HG03457 (cell line): ENCODE measurements at regions not wholly inside any gene's neighbourhood (a gene's known extent, or its start where the extent isn't known, plus 50 kb on each side); places are given as distances from the start of the nearest gene placed in this dataset.
"Not testable (repeated sequence)": the region's sequence is repeated elsewhere in the genome, so short reads cannot be mapped to it uniquely, and the experiment has no call there.

Source experiments
- ATAC-seq: cut with Tn5 transposase; IDR thresholded peaks from one replicate; pipeline ENCODE4 v1.9.1; 2021; ENCODE audit warnings: moderate number of reproducible peaks; ENCODE audit not compliant: unreplicated experiment

GRCh38 chr12:115297445-115297844 lies 613.5 kb upstream of the TBX3 start:
- no peak for ATAC-seq

DNA sequence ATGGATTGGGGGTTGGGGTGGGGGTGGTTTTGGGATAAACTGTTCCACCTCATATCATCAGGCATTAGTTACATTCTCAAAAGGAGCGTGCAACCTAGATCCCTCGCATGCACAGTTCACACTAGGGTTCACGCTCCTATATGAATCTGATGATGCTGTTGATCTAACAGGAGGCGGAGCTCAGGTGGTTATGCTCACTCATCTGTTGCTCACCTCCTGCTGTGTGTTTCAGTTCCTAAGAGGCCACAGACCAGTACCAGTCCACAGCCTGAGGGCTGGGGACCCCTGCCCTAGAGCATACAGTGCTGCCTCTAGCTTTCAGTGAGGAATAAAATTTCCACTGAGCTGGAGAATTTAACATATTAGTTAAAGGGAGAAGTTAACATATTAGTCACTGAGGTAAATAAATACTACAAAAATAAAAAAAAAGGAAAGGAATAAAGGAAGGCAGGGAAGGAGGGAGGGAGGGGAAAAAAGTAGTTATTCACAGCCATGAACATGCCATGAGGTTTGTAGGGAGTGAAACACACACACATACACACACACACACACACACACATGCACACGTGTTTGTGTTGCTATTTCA lies 612.7 kb upstream of the TBX3 start:
- ATAC-seq: no peak

DNA sequence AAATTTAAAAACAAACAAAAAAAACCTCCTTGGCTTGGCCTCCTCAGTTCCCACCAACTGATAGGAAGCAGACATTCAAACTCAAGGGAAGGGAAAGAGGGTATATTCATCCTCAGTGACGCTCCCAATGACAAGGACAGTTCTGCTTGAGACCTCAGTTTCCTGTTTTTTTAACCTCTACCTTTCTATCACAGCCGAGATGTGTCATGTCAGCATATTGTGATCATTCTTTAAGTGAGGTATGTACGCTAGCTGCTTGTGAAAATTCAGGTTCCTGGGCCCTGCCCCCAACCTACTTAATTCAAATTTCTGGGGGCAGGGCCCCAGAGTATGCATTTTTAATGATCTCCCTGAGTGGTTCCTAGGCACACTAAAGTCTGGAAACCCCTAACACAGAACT lies 611.9 kb upstream of the TBX3 start:
- no peak for ATAC-seq

- ATAC-seq: no peak
Measured at GRCh38 chr12:115294453-115295133, 610.6 kb upstream of the TBX3 start.

- ATAC-seq: not testable (repeated sequence)
Measured at GRCh38 chr12:115285429-115285828, 601.5 kb upstream of the TBX3 start.

- no peak for ATAC-seq
Measured at GRCh38 chr12:115273456-115273855, 589.5 kb upstream of the TBX3 start.

GRCh38 chr12:115268451-115268850 lies 584.5 kb upstream of the TBX3 start:
- no peak for ATAC-seq

GRCh38 chr12:115267891-115268290 lies 583.9 kb upstream of the TBX3 start:
- ATAC-seq: no peak

DNA sequence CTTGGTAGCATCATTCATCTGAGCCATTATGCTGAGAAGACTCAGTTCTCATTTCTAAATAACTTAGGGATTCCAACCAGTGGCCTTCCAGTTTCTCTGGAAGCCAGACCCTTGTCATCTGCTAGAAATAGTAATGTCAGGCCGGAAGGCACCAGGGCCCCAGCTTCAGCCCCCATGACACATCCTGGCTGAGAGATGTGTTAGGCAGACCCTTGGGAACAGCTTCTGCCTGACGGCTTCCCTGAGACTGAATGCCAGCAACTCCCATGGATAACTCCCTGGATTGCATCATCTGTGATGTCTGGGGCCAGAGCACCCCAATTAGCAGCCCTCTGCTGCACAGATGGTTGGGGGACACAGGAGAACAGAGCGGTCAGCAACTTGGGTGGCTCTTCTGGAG lies 583.5 kb upstream of the TBX3 start:
- ATAC-seq: no peak

DNA sequence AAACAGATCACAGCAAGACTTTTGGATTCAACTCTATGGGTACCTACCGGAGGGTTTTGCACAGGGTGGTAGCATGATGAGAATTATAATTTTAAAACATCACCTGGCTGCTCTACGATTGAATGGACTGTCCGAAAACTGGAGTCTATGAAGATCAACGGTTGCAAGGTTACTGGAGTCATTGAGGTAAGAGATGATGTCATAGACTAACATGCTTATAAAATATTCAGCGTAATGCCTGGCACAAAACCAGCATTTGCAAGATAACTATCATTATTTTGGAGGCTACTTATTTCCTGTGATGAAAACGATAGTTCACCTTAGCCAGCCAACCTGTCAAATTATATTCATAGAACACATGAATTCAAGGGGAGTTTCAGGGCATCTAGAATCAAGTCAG lies 580.6 kb upstream of the TBX3 start:
- no peak for ATAC-seq

DNA sequence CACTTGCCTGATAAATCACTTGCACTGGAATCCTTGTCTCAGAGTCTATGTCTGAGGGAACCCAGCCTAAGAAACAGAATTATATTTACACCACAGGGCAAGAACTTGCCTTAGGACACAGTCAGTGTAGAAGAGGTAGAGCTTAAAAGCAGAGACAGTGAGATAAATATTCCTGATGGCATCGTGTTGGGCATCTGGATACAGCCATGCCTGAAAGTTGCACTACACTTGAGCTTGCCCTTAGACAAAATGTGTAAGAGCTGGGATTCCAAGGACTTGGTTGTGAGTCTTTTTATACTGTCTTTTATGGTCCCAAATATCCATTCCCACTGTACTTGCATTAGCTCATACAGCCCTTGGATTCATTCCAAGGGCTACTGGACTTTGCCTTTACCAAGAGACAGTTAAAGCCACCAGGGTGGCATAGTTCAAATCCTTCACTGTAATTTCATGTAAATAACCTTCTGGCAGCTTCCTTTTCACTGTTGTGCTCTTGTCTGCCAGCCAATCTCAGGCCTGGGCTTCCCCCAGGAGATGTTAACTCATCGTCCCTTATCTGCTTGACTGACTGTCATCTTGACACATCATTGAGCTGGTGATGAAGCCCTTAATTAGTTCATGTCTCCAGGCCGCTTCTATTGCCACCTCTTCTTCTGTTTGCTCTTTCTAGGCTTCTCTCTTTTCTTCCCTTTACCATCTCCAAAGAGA lies 577.9 kb upstream of the TBX3 start:
- no peak for ATAC-seq

DNA sequence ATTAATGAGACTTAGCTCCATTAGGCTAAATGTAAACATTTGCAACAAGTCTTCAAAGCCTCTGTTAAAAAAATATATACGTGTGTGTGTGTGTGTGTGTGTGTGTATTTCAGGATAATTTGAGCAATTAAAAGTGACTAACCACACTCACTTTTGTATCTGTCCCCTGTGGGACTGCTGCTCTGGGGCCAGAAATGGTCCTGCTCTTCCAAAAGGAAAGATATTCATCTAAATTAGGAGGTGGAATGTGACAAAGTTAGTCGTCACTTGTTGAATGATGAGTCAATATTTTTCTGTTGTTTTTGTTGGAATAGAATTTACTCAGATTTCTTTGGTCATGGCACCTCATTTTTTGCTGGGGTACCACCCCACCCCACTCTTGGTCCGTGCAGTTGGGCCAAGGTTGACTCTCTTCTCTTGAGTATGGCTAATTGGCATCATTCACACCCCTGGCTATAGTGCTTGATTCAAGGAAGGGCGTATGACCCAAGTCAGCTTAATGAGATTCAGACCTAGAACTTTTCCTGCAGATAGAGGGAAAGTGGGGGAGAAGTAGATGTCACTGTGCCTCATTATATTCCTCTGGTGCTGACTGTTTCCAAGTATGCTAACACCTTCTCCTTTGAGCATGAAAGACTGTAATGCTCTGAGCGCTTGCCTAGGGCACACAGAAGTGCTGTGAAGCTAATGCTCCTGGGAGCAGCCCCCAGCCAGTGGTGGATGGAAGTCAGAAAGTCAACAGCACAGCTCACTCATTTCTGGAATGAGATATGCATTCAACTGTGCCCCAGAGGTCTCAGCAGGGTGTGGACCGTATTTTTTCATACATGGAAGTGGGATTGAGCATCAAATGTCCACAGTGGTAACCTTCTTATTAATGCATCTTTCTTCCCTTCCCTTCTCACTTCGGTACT lies 577.0 kb upstream of the TBX3 start:
- no peak for ATAC-seq

DNA sequence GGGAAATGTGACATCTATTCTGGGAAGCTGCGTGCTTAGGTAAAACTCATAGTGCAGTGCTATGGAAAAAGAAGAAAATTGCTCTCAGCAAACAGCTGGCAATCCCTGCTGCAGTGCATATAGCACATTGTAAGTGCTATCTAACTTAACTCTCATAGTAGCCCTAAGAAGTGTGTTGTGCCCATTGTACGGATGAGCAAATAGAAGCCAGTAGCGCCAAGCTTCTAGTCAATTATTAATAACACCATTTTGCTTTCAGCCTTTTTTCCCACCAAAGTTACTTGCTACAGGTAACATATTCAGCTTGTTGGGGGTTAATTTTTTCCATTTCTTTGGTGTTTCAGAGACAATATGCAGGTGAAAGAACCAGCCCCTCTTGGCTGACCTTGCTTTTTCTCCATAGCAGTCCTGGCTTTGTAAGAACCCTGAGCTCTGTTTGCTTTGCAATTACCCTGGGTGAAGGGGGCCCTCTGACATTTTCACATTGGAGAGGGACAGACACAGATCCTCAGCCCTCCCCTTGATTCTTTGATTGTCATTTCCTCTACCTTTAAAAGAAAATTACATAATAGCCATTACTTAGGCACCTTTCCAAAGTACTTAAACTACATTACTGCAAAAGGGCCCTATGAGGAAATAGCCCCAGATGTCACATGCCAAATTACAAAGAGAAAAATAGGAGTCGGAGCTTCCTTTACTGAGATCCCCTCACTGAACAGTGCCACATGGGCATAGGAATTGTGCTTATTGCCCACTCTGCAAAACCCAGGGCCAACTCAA lies 576.2 kb upstream of the TBX3 start:
- ATAC-seq: no peak

DNA sequence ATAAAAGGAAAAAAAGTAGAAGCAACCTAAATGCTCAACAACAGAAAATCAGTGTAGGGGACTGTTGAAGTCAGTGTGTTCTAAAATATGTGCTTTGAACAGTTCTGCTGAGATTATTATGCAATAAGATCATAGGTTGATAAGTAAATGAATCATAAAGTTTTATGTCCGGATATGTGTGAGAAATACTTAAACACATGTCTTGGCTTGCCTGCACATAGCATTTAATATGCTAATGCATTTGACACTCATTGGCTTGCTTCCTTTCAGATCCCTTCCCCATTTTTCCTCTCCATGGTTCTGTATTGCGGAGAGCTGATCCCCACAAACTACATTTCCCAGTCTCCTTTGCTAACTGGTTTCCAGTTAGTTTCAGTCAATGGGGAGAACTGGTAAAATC lies 573.8 kb upstream of the TBX3 start:
- no peak for ATAC-seq

DNA sequence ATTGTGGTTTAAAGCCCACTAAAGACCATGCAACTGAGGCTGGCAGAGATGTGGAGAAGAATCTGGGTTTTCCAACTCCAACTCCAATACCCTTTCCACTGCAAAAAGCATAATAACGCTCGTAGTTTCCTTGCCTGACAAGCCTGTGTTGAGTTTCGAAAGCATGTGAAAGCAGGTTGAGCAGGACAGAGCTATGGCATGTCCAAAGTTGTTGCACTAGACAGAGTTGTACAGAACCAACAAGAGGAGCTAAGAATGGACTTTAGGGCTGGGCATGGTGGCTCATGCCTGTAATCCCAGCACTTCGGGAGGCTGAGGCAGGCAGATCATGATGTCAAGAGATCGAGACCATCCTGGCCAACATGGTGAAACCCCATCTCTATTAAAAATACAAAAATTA lies 572.0 kb upstream of the TBX3 start:
- no peak for ATAC-seq

- ATAC-seq: no peak
Measured at GRCh38 chr12:115255257-115255656, 571.3 kb upstream of the TBX3 start.

- ATAC-seq: no peak
Measured at GRCh38 chr12:115253049-115253448, 569.1 kb upstream of the TBX3 start.

GRCh38 chr12:115251727-115252126 lies 567.8 kb upstream of the TBX3 start:
- no peak for ATAC-seq

DNA sequence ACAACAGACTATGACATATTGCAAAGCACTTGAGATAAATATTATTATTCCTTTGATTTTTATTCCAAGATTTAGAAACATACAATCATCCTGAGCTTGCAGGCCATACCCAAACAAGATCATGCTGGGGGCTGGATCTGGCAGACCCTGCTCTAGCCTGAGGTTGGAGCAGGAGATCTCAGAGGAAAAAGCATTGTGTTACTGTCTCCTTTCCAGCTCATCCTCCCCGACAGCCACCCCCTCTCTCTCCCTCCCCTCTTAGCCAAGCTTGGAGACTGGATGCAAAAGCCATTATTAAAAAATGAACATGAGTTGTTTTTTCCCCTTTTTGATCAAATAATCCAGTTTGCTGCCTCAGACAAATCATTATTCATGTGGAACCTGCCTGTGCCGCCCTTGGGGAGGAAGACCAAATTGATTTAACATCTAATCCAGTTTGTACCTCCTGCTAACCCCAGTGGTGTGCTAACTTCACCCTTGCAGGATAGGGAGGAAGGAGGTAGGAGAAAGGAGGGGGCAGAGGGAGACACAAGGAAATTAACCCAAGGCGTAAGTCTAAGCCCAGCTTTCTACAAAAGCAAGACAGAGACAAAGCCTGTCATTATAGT lies 565.8 kb upstream of the TBX3 start:
- no peak for ATAC-seq

- ATAC-seq: no peak
Measured at GRCh38 chr12:115245020-115245419, 561.0 kb upstream of the TBX3 start.
